ENCODE measurements at regions not wholly inside any gene's neighbourhood (a gene's known extent, or its start where the extent isn't known, plus 50 kb on each side); places are given as distances from the start of the nearest gene placed in this dataset.

- TF ChIP-seq CTCF (IDR thresholded peaks at IDR 0.05) (no peak), POLR2A (IDR thresholded peaks at IDR 0.05) (no peak)
Observed at GRCh38 chr12:19945559-19946435, 422.5 kb upstream of the PDE3A start.
